OCI-LY3 (cell line): ENCODE measurements at regions not wholly inside any gene's neighbourhood (a gene's known extent, or its start where the extent isn't known, plus 50 kb on each side); places are given as distances from the start of the nearest gene placed in this dataset.

Experiments
- H2AFZ ChIP-seq: fragments of 200-600, 300-600 bp; shearing (Covaris generic); 2 replicates; pipeline ENCODE4 v1.6.0; 2014; ENCODE audit warnings: antibody characterized with exemption, low read depth, low read length
- H3K27ac ChIP-seq: fragments of 200-600, 300-600 bp; sonication (generic); 2 replicates; pipeline ENCODE4 v1.5.1; 2014; ENCODE audit warnings: mild to moderate bottlenecking, low read length, moderate library complexity, mixed read lengths
- H3K27me3 ChIP-seq: fragments of 200-600, 300-600 bp; sonication (generic); 2 replicates; pipeline ENCODE4 v1.6.1; 2014; ENCODE audit warnings: low read depth, low read length, mixed read lengths
- H3K36me3 ChIP-seq: fragments of 200-600, 300-600 bp; sonication (generic); replicated peaks from 2 replicates; pipeline ENCODE3; 2014; ENCODE audit warnings: low read depth, low read length, mixed read lengths
- H3K4me1 ChIP-seq: fragments of 300-600, 200-600 bp; sonication (generic); 2 replicates; pipeline ENCODE4 v1.6.1; 2014; ENCODE audit warnings: low read length, mixed read lengths
- H3K4me2 ChIP-seq: fragments of 200-600, 300-600 bp; sonication (generic); 2 replicates; pipeline ENCODE4 v1.6.1; 2014; ENCODE audit warnings: low read length, mixed read lengths
- H3K4me3 ChIP-seq: fragments of 300-600, 200-600 bp; sonication (generic); 2 replicates; pipeline ENCODE4 v1.5.1; 2014; ENCODE audit warnings: antibody characterized with exemption, mild to moderate bottlenecking, low read length, moderate library complexity
- H3K79me2 ChIP-seq: fragments of 300-600, 200-600 bp; shearing (Covaris generic); 2 replicates; pipeline ENCODE4 v1.6.1; 2014; ENCODE audit warnings: mild to moderate bottlenecking, low read length, mixed read lengths
- H3K9ac ChIP-seq: fragments of 300-600, 200-600 bp; shearing (Covaris generic); 2 replicates; pipeline ENCODE4 v1.6.0; 2014; ENCODE audit warnings: mild to moderate bottlenecking, low read length, moderate library complexity
- H3K9me3 ChIP-seq: fragments of 200-600, 300-600 bp; shearing (Covaris generic); 2 replicates; pipeline ENCODE4 v1.6.1; 2014; ENCODE audit warnings: low read length, mixed read lengths; ENCODE audit not compliant: insufficient read depth
- H4K20me1 ChIP-seq: fragments of 200-600, 300-600 bp; sonication (generic); 2 replicates; pipeline ENCODE4 v1.6.1; 2016; ENCODE audit warnings: low read length, mixed read lengths; ENCODE audit not compliant: insufficient read depth
- EZH2phosphoT487 ChIP-seq: fragments of 200-600 bp; shearing (Covaris generic); IDR thresholded peaks from 2 replicates; pipeline ENCODE4 v1.6.1; 2018; ENCODE audit warnings: antibody characterized with exemption, mixed run types, low read depth
- TF ChIP-seq, protein P1 (sequence below): fragments of 200-600, 300-600 bp; sonication (generic); IDR thresholded peaks from 2 replicates; pipeline ENCODE4 v1.5.1; 2014; ENCODE audit warnings: antibody characterized with exemption, low read length, low read depth

DNA sequence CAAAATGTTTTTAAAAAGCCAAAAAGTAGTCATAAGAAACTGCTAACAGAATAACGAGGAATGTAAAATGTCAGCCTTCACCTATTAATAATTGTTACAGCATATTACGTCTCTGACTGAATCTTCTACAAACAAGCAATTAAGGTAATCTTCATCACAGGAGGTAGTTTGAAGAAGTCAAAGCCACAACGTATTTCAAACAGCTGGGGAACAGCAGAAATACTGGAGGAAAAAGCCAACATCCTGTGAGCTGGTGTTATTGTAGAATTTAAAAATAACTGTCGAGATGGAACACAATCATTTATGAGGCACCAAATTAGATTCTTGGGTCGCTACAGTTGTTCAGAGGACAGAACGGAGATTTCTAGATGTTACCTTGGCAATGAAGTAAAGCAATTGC, 450.5 kb downstream of the AGTPBP1 start:
- no peak overlapping the region for H3K27ac ChIP-seq
- no peak overlapping the region for H3K4me3 ChIP-seq
- TF ChIP-seq, protein P1, sequence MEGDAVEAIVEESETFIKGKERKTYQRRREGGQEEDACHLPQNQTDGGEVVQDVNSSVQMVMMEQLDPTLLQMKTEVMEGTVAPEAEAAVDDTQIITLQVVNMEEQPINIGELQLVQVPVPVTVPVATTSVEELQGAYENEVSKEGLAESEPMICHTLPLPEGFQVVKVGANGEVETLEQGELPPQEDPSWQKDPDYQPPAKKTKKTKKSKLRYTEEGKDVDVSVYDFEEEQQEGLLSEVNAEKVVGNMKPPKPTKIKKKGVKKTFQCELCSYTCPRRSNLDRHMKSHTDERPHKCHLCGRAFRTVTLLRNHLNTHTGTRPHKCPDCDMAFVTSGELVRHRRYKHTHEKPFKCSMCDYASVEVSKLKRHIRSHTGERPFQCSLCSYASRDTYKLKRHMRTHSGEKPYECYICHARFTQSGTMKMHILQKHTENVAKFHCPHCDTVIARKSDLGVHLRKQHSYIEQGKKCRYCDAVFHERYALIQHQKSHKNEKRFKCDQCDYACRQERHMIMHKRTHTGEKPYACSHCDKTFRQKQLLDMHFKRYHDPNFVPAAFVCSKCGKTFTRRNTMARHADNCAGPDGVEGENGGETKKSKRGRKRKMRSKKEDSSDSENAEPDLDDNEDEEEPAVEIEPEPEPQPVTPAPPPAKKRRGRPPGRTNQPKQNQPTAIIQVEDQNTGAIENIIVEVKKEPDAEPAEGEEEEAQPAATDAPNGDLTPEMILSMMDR = no peak
- TF ChIP-seq EZH2phosphoT487 = no peak
- no peaks in the 10 kb centered on the region for H4K20me1 ChIP-seq
- no peaks in the 10 kb centered on the region for H3K4me1 ChIP-seq
- H2AFZ ChIP-seq = no peak overlapping the region
- H3K36me3 ChIP-seq = no peaks in the 10 kb centered on the region
- peaks cover 29% of the 10 kb centered on the region for H3K27me3 ChIP-seq
- H3K4me2 ChIP-seq = no peak overlapping the region
- H3K9me3 ChIP-seq = no peaks in the 10 kb centered on the region
- H3K9ac ChIP-seq = no peak overlapping the region
- H3K79me2 ChIP-seq = no peaks in the 10 kb centered on the region

DNA sequence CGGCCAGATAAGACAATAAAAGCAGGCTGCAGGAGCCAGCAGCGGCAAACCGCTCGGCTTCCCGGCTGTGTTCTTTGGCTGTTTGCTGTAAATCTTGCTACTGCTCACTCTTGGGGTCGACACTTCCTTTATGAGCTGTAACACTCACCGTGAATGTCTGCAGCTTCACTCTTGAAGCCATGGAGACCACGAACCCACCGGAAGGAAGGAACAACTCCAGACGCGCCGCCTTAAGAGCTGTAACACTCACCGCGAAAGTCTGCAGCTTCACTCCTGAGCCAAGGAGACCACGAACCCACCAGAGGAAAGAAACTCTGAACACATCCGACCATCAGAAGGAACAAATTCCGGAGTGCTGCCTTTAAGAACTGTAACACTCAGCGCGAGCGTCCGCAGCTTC, 451.7 kb downstream of the AGTPBP1 start:
- H3K4me1 ChIP-seq = no peaks in the 10 kb centered on the region
- TF ChIP-seq, protein P1 = no peak
- TF ChIP-seq EZH2phosphoT487 = no peak
- H4K20me1 ChIP-seq = no peaks in the 10 kb centered on the region
- no peak overlapping the region for H2AFZ ChIP-seq
- no peak overlapping the region for H3K9ac ChIP-seq
- no peak overlapping the region for H3K4me3 ChIP-seq
- peaks cover 38% of the 10 kb centered on the region for H3K27me3 ChIP-seq
- no peaks in the 10 kb centered on the region for H3K9me3 ChIP-seq
- H3K27ac ChIP-seq = no peak overlapping the region
- no peaks in the 10 kb centered on the region for H3K79me2 ChIP-seq
- no peak overlapping the region for H3K4me2 ChIP-seq
- no peaks in the 10 kb centered on the region for H3K36me3 ChIP-seq

DNA sequence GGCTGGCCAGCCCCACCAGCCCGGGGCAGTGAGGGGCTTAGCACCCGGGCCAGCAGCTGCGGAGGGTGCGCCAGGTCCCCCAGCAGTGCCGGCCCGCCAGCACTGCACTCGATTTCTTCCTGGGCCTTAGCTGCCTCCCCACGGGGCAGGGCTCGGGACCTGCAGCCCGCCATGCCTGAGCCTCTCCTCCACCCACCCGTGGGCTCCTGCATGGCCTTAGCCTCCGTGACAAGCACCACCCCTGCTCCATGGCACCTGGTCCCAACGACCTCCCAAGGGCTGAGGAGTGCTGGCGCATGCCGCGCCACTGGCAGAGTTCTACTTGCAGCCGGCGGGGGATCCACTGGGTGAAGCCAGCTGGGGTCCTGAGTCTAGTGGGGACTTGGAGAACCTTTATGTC, 452.6 kb downstream of the AGTPBP1 start:
- Histone ChIP-seq H4K20me1 (no peaks in the 10 kb centered on the region), H3K4me2 (no peak overlapping the region), H2AFZ (no peak overlapping the region), H3K4me3 (no peak overlapping the region), H3K9ac (no peak overlapping the region), H3K27me3 (peaks cover 46% of the 10 kb centered on the region), H3K36me3 (no peaks in the 10 kb centered on the region), H3K4me1 (no peaks in the 10 kb centered on the region), H3K79me2 (no peaks in the 10 kb centered on the region), H3K9me3 (no peaks in the 10 kb centered on the region), H3K27ac (no peak overlapping the region)
- TF ChIP-seq EZH2phosphoT487 = no peak
- TF ChIP-seq, protein P1 = no peak

DNA sequence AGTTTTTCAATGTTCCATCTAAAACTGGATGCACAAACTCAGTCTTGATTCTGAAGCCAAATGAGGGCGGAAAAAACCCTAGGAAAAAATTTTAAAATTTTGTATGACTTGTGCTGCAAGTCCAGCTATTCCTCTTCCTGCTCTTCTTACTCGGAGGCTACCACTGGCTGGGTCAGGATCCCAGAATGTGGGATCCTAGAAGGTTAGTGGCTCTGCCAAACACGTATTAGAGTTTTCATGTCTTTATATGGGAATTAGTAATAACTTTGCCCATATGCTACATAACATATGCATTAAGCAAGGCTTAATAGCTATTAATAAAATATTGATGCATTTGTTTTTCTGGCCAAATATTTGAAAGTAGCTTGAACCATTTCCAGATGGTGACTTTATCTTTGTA, 458.3 kb downstream of the AGTPBP1 start:
- H2AFZ ChIP-seq = no peak overlapping the region
- TF ChIP-seq EZH2phosphoT487 = no peak
- TF ChIP-seq, protein P1 = no peak

More for the DNA sequence above, 458.3 kb downstream of the AGTPBP1 start:
- Histone ChIP-seq H3K4me3 (no peak overlapping the region), H3K4me1 (no peaks in the 10 kb centered on the region), H3K9me3 (no peaks in the 10 kb centered on the region), H4K20me1 (no peaks in the 10 kb centered on the region), H3K27me3 (peaks cover 62% of the 10 kb centered on the region), H3K4me2 (no peak overlapping the region), H3K79me2 (no peaks in the 10 kb centered on the region), H3K27ac (no peak overlapping the region), H3K36me3 (no peaks in the 10 kb centered on the region), H3K9ac (no peak overlapping the region)
